Pancreas (tissue), 10 donors: ENCODE measurements at regions not wholly inside any gene's neighbourhood (a gene's known extent, or its start where the extent isn't known, plus 50 kb on each side); places are given as distances from the start of the nearest gene placed in this dataset.

Source experiments
- ATAC-seq, 4 donors: fragments of 200-7000 bp; cut with Tn5 transposase; one replicate each; pipeline versions ENCODE4 v1.8.0 to v1.9.1; 2020; ENCODE audit warnings: mild to moderate bottlenecking in 4 of 4, moderate library complexity in 4 of 4
- DNase-seq, 6 donors: peaks; one replicate each; pipeline ENCODE4 v3.0.0-alpha.2; 2020
- FAIRE-seq: peaks from 2 replicates; lab custom pipeline; 2012; peaks lifted over from hg19 to GRCh38; lab: Jason Lieb, UNC
- H3K27ac ChIP-seq, 4 donors: fragments of 200-600 bp; sonication (generic); 1 replicate in 3 of 4; 2 replicates in 1 of 4; pipeline versions ENCODE4 v1.5.0 to v1.8.0; 2020
- H3K27me3 ChIP-seq, 4 donors: fragments of 200-600 bp; one replicate each; pipeline ENCODE4 v1.8.0; 2021
- H3K36me3 ChIP-seq, 3 donors: fragments of 200-600 bp; sonication (generic) in 1 of 3; one replicate each; pipeline versions ENCODE4 v1.5.0 to v1.8.0; 2020 to 2021
- H3K4me1 ChIP-seq, 3 donors: fragments of 200-600 bp; one replicate each; pipeline ENCODE4 v1.8.0; 2021
- H3K4me3 ChIP-seq, 4 donors: fragments of 200-600 bp; sonication (generic) in 2 of 4; one replicate each; pipeline versions ENCODE4 v1.5.0 to v1.8.0; 2020 to 2021
- H3K9me3 ChIP-seq, 4 donors: fragments of 200-600 bp; one replicate each; pipeline ENCODE4 v1.8.0; 2021
- WGBS, 2 donors: extraction: QIAGEN DNeasy Blood & Tissue Kit; methylation state at CpG; one replicate each; pipeline ENCODE4 v1.1.7; 2013; 5-methylcytosine and 5-hydroxymethylcytosine counted together
- intact Hi-C, 3 donors: fragments of 100-400 bp; cut with DNase I; formaldehyde crosslinking; loops; one replicate each; pipeline versions ENCODE4 v1.11.1 to v1.14.2; 2022
- TF ChIP-seq, protein P1 (sequence below), 4 donors: fragments of 200-600 bp; sonication (generic) in 3 of 4; IDR thresholded peaks; one replicate each; pipeline versions ENCODE4 v1.5.0 to v1.8.0; 2021; ENCODE audit warnings: antibody characterized with exemption in 4 of 4
- donor health status: healthy with polysubstance abuse.
- donor health status: DM: no; HTN: no; CAD: no; lungs with moderate emphysema.
- donor health status: DM: no; HTN: no; CAD: no.
- donor health status: control.
- donor health status: control.
- donor health status: Bipolar disorder and iron deficiency.
- donor health status: DM: yes; HTN: yes; CAD: no.
- donor health status: DM: no; HTN: no; CAD: no.
- donor health status: DM: no; HTN: no; CAD: no.
- donor health status: DM: yes; HTN: yes; CAD: no.

DNA sequence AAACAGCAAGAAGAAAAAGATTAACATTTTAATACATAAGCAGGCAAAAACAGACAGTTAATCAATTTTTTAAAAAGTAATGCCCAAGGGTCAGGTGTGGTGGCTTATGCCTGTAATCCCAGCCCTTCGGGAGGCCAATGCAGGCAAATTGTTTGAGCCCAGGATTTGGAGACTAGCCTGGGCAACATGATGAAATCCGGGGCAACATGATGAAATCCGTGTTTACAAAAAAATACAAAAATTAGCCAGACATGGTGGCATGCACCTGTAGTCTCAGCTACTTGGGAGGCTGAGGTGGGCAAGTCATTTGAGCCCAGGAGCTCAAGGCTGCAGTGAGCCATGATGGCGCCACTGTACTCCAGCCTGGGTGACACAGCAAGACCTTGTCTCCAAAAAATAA lies 94.1 kb upstream of the DST start:
- Histone ChIP-seq H3K27ac (no peak overlapping the region), H3K4me1 (peaks cover 0 to 4% (median 0%) of the 10 kb centered on the region in 3 donors), H3K4me3 (no peak overlapping the region), H3K36me3 (no peaks in the 10 kb centered on the region), H3K27me3 (no peaks in the 10 kb centered on the region), H3K9me3 (no peaks in the 10 kb centered on the region)
- intact Hi-C loops, result no loop called here
- WGBS, 2 donors, result 77 to 83% methylated on average over 4 of the region's 4 CpGs
- TF ChIP-seq, protein P1, sequence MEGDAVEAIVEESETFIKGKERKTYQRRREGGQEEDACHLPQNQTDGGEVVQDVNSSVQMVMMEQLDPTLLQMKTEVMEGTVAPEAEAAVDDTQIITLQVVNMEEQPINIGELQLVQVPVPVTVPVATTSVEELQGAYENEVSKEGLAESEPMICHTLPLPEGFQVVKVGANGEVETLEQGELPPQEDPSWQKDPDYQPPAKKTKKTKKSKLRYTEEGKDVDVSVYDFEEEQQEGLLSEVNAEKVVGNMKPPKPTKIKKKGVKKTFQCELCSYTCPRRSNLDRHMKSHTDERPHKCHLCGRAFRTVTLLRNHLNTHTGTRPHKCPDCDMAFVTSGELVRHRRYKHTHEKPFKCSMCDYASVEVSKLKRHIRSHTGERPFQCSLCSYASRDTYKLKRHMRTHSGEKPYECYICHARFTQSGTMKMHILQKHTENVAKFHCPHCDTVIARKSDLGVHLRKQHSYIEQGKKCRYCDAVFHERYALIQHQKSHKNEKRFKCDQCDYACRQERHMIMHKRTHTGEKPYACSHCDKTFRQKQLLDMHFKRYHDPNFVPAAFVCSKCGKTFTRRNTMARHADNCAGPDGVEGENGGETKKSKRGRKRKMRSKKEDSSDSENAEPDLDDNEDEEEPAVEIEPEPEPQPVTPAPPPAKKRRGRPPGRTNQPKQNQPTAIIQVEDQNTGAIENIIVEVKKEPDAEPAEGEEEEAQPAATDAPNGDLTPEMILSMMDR (IDR thresholded peaks at IDR 0.05), result no peak
- FAIRE-seq (no peak), DNase-seq (no peak), ATAC-seq (no peak)

DNA sequence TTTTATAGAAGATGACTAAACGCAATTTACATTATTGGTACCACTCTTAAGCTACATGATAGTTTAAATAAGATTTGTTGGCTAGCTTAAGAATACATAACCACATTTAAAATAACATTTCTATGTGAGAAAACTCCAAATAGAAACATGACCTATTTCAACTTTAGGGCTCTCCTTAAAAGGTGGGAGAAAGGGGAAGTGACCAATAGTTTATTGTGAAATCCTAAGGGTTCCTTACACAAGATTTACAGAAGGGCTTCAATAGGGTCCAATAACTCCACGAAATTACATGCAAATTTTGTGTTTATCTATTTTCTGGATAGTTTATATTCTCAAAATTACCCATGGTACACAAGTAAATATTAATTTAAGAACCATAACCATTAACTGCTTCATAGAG lies 91.6 kb upstream of the DST start:
- no peaks in the 10 kb centered on the region for H3K36me3 ChIP-seq
- no peaks in the 10 kb centered on the region for H3K9me3 ChIP-seq
- no peak for ATAC-seq
- TF ChIP-seq, protein P1 (IDR thresholded peaks at IDR 0.05), result no peak
- no peak for FAIRE-seq
- 70 to 73% methylated on average over 2 of the region's 2 CpGs for WGBS, 2 donors
- intact Hi-C loops, result no loop called here
- H3K4me3 ChIP-seq, result no peak overlapping the region
- no peak for DNase-seq
- H3K27me3 ChIP-seq, result no peaks in the 10 kb centered on the region
- peaks cover 0 to 10% (median 0%) of the 10 kb centered on the region in 3 donors for H3K4me1 ChIP-seq
- no peak overlapping the region for H3K27ac ChIP-seq

DNA sequence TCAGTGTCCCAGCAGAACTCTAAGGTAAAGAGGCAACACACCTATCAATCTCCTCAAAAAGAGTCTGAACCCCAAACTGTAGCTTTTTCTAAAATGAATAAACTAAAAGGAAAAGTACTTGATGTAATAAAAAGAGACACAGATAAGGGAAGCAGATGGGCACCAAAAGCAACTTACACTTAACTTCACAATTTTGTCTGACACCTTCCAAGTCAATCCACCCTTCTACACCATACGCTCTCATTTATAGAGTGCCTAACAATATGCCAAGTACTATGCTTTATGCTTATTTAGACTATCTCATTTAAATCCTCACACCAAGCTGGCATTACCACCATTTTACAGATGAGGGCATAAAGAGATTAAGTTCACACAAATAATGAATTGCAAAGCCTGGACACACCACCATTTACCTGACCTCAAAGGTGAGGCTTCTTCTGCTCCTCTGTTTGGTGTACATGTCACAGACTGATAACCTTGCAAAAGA lies 90.6 kb upstream of the DST start:
- H3K4me1 ChIP-seq, result peaks cover 3 to 18% (median 4%) of the 10 kb centered on the region in 3 donors
- DNase-seq (no peak), ATAC-seq (no peak), FAIRE-seq (no peak)
- H3K4me3 ChIP-seq, result no peak overlapping the region
- intact Hi-C loops, result no loop called here
- no peaks in the 10 kb centered on the region for H3K27me3 ChIP-seq
- no peaks in the 10 kb centered on the region for H3K36me3 ChIP-seq
- no peak overlapping the region for H3K27ac ChIP-seq
- 91 to 95% methylated on average over 1 of the region's 1 CpG for WGBS, 2 donors
- H3K9me3 ChIP-seq, result no peaks in the 10 kb centered on the region
- TF ChIP-seq, protein P1 (IDR thresholded peaks at IDR 0.05), result no peak

DNA sequence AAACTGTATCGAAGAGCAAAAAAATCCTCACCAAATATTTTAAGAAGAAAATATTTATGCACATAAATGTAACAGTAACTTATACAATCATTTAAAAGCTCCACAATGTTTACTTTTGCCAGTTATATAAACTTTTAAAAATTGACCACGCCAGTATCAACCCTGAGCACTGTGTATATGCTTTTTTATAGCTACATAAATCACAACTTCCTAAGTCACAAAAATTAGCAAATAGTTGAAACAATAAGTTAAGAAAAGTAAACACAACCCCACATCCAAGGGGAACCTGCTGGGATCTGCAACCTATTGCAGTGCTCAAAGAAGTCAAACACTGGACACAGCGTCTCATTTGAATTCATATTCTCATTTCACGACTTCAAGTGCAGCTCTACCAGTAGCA lies 89.8 kb upstream of the DST start:
- WGBS, 2 donors, result 71% methylated on average over 4 of the region's 4 CpGs

More for the DNA sequence above, 89.8 kb upstream of the DST start:
- TF ChIP-seq, protein P1 (IDR thresholded peaks at IDR 0.05), result no peak
- Histone ChIP-seq H3K9me3 (no peaks in the 10 kb centered on the region), H3K4me1 (peaks cover 9 to 26% (median 11%) of the 10 kb centered on the region in 3 donors), H3K36me3 (no peaks in the 10 kb centered on the region), H3K27me3 (no peaks in the 10 kb centered on the region), H3K27ac (no peak overlapping the region), H3K4me3 (no peak overlapping the region)
- intact Hi-C loops, result no loop called here
- no peak for ATAC-seq
- DNase-seq, result no peak
- FAIRE-seq, result peak; percentile 37
